SK-N-SH (cell line): ENCODE measurements at regions not wholly inside any gene's neighbourhood (a gene's known extent, or its start where the extent isn't known, plus 50 kb on each side); places are given as distances from the start of the nearest gene placed in this dataset.

Experiments
- EZH2phosphoT487 ChIP-seq: fragments of 200-600 bp; sonication (generic); IDR thresholded peaks from 2 replicates; pipeline ENCODE4 v1.6.1; 2017; ENCODE audit warnings: low read depth, mixed run types, mild to moderate bottlenecking, antibody characterized with exemption, moderate library complexity, borderline replicate concordance
- RFX5 ChIP-seq: IDR thresholded peaks from 2 replicates; pipeline ENCODE4 v1.6.1; 2012; ENCODE audit warnings: mild to moderate bottlenecking, improper control_type of control experiment, low read length
- TEAD4 ChIP-seq: IDR thresholded peaks from 2 replicates; pipeline ENCODE4 v1.4.0; 2012; ENCODE audit warnings: mild to moderate bottlenecking, borderline replicate concordance; ENCODE audit not compliant: insufficient read depth
- TF ChIP-seq, protein P1 (sequence below): fragments of 200-600 bp; sonication (generic); IDR thresholded peaks from 2 replicates; pipeline ENCODE4 v1.6.1; 2017; ENCODE audit warnings: antibody characterized with exemption, mild to moderate bottlenecking, moderate library complexity
- TF ChIP-seq, protein P2 (sequence below): IDR thresholded peaks from 2 replicates; pipeline ENCODE4 v1.4.0; 2012; ENCODE audit warnings: low read depth

DNA sequence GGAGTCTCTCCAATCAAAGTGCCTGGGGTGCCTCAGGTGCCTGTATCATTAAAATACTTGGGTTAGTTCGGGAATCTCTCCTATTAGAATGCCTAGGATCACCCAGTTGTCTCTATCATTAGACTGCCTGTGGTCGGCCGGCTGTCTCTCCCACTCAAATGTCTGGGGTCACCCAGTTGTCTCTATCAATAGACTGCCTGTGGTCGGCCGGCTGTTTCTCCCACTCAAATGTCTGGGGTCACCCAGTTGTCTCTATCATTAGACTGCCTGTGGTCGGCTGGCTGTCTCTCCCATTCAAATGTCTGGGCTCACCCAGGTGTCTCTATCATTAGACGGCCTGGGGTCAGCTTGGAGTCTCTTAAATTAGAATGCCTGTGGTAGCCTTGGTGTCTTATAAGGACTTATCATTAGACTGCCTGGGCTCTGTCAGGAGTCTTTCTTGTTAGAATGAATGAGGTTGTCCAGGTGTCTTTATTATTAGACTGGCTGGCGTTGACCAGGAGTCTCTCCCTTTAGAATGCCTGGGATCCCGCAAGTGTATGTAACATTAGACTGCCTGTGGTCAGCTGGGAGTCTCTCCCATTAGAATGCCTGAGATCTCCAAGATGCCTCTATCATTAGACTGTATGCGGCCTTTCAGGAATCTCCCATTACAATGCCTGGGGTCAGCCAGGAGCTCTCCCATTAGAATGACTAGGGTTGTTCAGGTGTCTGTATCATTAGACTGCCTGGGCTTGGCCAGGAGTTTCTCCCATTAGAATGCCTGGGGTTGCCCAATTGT lies 1555.5 kb downstream of the UQCRFS1 start:
- TF ChIP-seq, protein P1, sequence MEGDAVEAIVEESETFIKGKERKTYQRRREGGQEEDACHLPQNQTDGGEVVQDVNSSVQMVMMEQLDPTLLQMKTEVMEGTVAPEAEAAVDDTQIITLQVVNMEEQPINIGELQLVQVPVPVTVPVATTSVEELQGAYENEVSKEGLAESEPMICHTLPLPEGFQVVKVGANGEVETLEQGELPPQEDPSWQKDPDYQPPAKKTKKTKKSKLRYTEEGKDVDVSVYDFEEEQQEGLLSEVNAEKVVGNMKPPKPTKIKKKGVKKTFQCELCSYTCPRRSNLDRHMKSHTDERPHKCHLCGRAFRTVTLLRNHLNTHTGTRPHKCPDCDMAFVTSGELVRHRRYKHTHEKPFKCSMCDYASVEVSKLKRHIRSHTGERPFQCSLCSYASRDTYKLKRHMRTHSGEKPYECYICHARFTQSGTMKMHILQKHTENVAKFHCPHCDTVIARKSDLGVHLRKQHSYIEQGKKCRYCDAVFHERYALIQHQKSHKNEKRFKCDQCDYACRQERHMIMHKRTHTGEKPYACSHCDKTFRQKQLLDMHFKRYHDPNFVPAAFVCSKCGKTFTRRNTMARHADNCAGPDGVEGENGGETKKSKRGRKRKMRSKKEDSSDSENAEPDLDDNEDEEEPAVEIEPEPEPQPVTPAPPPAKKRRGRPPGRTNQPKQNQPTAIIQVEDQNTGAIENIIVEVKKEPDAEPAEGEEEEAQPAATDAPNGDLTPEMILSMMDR, result no peak
- TF ChIP-seq, protein P2, sequence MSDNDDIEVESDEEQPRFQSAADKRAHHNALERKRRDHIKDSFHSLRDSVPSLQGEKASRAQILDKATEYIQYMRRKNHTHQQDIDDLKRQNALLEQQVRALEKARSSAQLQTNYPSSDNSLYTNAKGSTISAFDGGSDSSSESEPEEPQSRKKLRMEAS, result no peak
- TF ChIP-seq RFX5, result no peak
- TF ChIP-seq TEAD4, result no peak
- TF ChIP-seq EZH2phosphoT487, result no peak
